ENCODE measurements at regions not wholly inside any gene's neighbourhood (a gene's known extent, or its start where the extent isn't known, plus 50 kb on each side); places are given as distances from the start of the nearest gene placed in this dataset.

GRCh38 chr18:34380326-34380725, 155.6 kb upstream of the NOL4 start:
- Histone ChIP-seq H2AK5ac (ENCODE audit: low read depth, low read length) (no peak overlapping the region), H3K4me1 (replicated peaks in 1 of 4; ENCODE audit: control insufficient read depth in 3 of 4, insufficient read depth in 4 of 4, low read length in 3 of 4) (no peaks in the 10 kb centered on the region), H4K20me1 (replicated peaks in 1 of 2; ENCODE audit: control insufficient read depth in 1 of 2, insufficient read depth in 2 of 2, low read length in 2 of 2) (no peaks in the 10 kb centered on the region), H3K23me2 (ENCODE audit: low read depth, low read length) (no peaks in the 10 kb centered on the region), H2BK15ac (ENCODE audit: low read length) (no peak overlapping the region), H3K14ac (ENCODE audit: insufficient read length) (no peak overlapping the region), H2AFZ (ENCODE audit: low read length) (no peak overlapping the region), H3K4me2 (ENCODE audit: insufficient read depth in 1 of 2, low read depth in 2 of 2, low read length in 2 of 2) (no peak overlapping the region), H3K4me3 (ENCODE audit: extremely low read depth in 1 of 4, insufficient read depth in 2 of 4, low read depth in 3 of 4, low read length in 4 of 4) (no peak overlapping the region), H2BK20ac (ENCODE audit: low read length) (no peak overlapping the region), H3K36me3 (ENCODE audit: control insufficient read depth in 2 of 4, insufficient read depth in 4 of 4, low read length in 3 of 4) (no peaks in the 10 kb centered on the region), H3K9me3 (ENCODE audit: insufficient read depth in 2 of 2, low read depth in 1 of 2, low read length in 1 of 2) (no peaks in the 10 kb centered on the region), H3K23ac (ENCODE audit: insufficient read length) (no peak overlapping the region), H4K5ac (ENCODE audit: insufficient read length, low read depth, low read length) (no peak overlapping the region), H2BK12ac (ENCODE audit: low read depth, low read length) (no peak overlapping the region), H3K56ac (replicated peaks; ENCODE audit: insufficient read length, low read depth, low read length) (no peak overlapping the region), H3K27ac (ENCODE audit: low read depth, low read length) (no peak overlapping the region), H2BK120ac (replicated peaks; ENCODE audit: low read depth, low read length) (no peak overlapping the region), H2BK5ac (ENCODE audit: low read depth, low read length) (no peak overlapping the region), H3K9ac (replicated peaks in 1 of 4; ENCODE audit: extremely low read depth in 1 of 4, low read depth in 3 of 4, low read length in 3 of 4) (no peak overlapping the region), H3K27me3 (replicated peaks in 1 of 4; ENCODE audit: control insufficient read depth in 3 of 4, extremely low read depth in 1 of 4, insufficient read depth in 3 of 4, low read length in 3 of 4) (no peaks in the 10 kb centered on the region), H4K8ac (ENCODE audit: extremely low read depth, insufficient read depth, low read length) (no peak overlapping the region), H3K4ac (replicated peaks; ENCODE audit: insufficient read length, low read depth, low read length) (no peak overlapping the region), H3K79me1 (ENCODE audit: low read depth, low read length) (no peaks in the 10 kb centered on the region), H4K91ac (replicated peaks; ENCODE audit: insufficient read length, low read length) (no peak overlapping the region), H3K79me2 (ENCODE audit: control insufficient read depth in 1 of 2, insufficient read depth in 2 of 2, low read length in 2 of 2) (no peaks in the 10 kb centered on the region), H3K18ac (ENCODE audit: extremely low read depth, low read length) (no peak overlapping the region)
- 80% methylated on average over 1 of the region's 1 CpG; no CpG with 5 or more reads in 1 of the 2 experiments for WGBS, 2 experiments (ENCODE audit: extremely low coverage in 1 of 2, insufficient coverage in 1 of 2, insufficient read length in 1 of 2, insufficient replicate concordance in 2 of 2, low coverage in 1 of 2, low lambda C conversion rate in 2 of 2, missing lambda C conversion rate in 1 of 2)
- FAIRE-seq (no peak), DNase-seq (ENCODE audit: low read depth in 1 of 2, low spot score in 2 of 2) (no peak)
- CTCF ChIA-PET (ENCODE audit: partially characterized antibody) = no interaction called here
- POLR2A ChIA-PET (ENCODE audit: partially characterized antibody) = no interaction called here
- TF ChIP-seq ATF3 (IDR thresholded peaks at IDR 0.05; ENCODE audit: insufficient read depth, low read depth, low read length) = no peak
- no peak for TF ChIP-seq KDM1A (IDR thresholded peaks at IDR 0.05; ENCODE audit: borderline replicate concordance, low read length)
- no peak for TF ChIP-seq CHD2 (IDR thresholded peaks at IDR 0.05; ENCODE audit: low read length)
- TF ChIP-seq MAFK (IDR thresholded peaks at IDR 0.05; ENCODE audit: low read depth, low read length) = no peak
- TF ChIP-seq SP4 (IDR thresholded peaks at IDR 0.05; ENCODE audit: low read length) = no peak
- TF ChIP-seq GTF2F1 (IDR thresholded peaks at IDR 0.05; ENCODE audit: borderline replicate concordance, low read depth, low read length) = no peak
- no peak for TF ChIP-seq SIX5 (IDR thresholded peaks at IDR 0.05; ENCODE audit: low read depth, low read length)
- TF ChIP-seq SRF (IDR thresholded peaks at IDR 0.05; ENCODE audit: low read depth, low read length) = no peak
- TF ChIP-seq CBX5 (IDR thresholded peaks at IDR 0.05; ENCODE audit: low read depth, low read length) = no peak
- no peak for TF ChIP-seq RFX5 (IDR thresholded peaks at IDR 0.05; ENCODE audit: borderline replicate concordance, low read depth, low read length)
